Common myeloid progenitor, CD34-positive (primary cell): ENCODE measurements at regions not wholly inside any gene's neighbourhood (a gene's known extent, or its start where the extent isn't known, plus 50 kb on each side); places are given as distances from the start of the nearest gene placed in this dataset.
"Not testable (repeated sequence)": the region's sequence is repeated elsewhere in the genome, so short reads cannot be mapped to it uniquely, and the experiment has no call there.

Experiments used
- CTCF ChIA-PET: fragments of 350-600 bp; sonication (Branson Sonifier 250); formaldehyde crosslinking; loops from one replicate; lab custom pipeline; 2021; ENCODE audit warnings: antibody characterized with exemption; lab: Charles Lee
- POLR2A ChIA-PET: fragments of 350-600 bp; sonication (Branson Sonifier 250); formaldehyde crosslinking; loops from one replicate; lab custom pipeline; 2021; ENCODE audit warnings: antibody characterized with exemption; lab: Charles Lee
- DNase-seq, 3 donors: peaks; one replicate each; pipeline versions ENCODE4 v3.0.0 to v3.0.0-alpha.2; 2013
- H3K27ac ChIP-seq, 2 experiments: 1 replicate in 1 of 2; 2 replicates in 1 of 2; pipeline ENCODE4 v1.7.0; 2013; ENCODE audit warnings: inconsistent platforms in 2 of 2, low read length in 2 of 2, mild to moderate bottlenecking in 2 of 2, low read depth in 1 of 2, moderate library complexity in 1 of 2; ENCODE audit not compliant: severe bottlenecking in 2 of 2, insufficient read depth in 1 of 2, poor library complexity in 1 of 2
- H3K27me3 ChIP-seq, 5 experiments: replicated peaks in 2 of 5; 1 replicate in 3 of 5; 2 replicates in 2 of 5; pipeline versions ENCODE4 v1.6.1 to v1.7.0; 2013; ENCODE audit warnings: low read length in 4 of 5, mild to moderate bottlenecking in 2 of 5, moderate library complexity in 2 of 5, inconsistent platforms in 1 of 5; ENCODE audit not compliant: insufficient read depth in 5 of 5, control insufficient read depth in 4 of 5
- H3K36me3 ChIP-seq, 4 experiments: 1 replicate in 2 of 4; 2 replicates in 2 of 4; pipeline versions ENCODE4 v1.6.1 to v1.7.0; 2013; ENCODE audit warnings: low read length in 3 of 4, control low read depth in 1 of 4, mild to moderate bottlenecking in 1 of 4; ENCODE audit not compliant: control insufficient read depth in 4 of 4, insufficient read depth in 4 of 4
- H3K4me1 ChIP-seq, 4 experiments: 1 replicate in 3 of 4; 2 replicates in 1 of 4; pipeline versions ENCODE4 v1.6.1 to v1.7.1; 2013; ENCODE audit warnings: low read length in 3 of 4, mild to moderate bottlenecking in 3 of 4, control low read depth in 1 of 4, inconsistent platforms in 1 of 4, moderate library complexity in 1 of 4; ENCODE audit not compliant: control insufficient read depth in 4 of 4, insufficient read depth in 4 of 4; ENCODE audit errors: control extremely low read depth in 1 of 4
- H3K4me3 ChIP-seq, 7 experiments: 1 replicate in 4 of 7; 2 replicates in 3 of 7; pipeline versions ENCODE4 v1.5.1 to v1.7.0; 2013; ENCODE audit warnings: mild to moderate bottlenecking in 7 of 7, low read length in 6 of 7, moderate library complexity in 6 of 7, inconsistent platforms in 2 of 7, low read depth in 2 of 7, control low read depth in 1 of 7; ENCODE audit not compliant: insufficient read depth in 4 of 7, control insufficient read depth in 1 of 7; ENCODE audit errors: extremely low read depth in 1 of 7
- H3K9me3 ChIP-seq, 5 experiments: 1 replicate in 4 of 5; 2 replicates in 1 of 5; pipeline versions ENCODE4 v1.6.1 to v1.7.1; 2013; ENCODE audit warnings: low read length in 4 of 5, mild to moderate bottlenecking in 2 of 5, inconsistent platforms in 1 of 5, low read depth in 1 of 5, moderate library complexity in 1 of 5; ENCODE audit not compliant: control insufficient read depth in 4 of 5, insufficient read depth in 2 of 5; ENCODE audit errors: control extremely low read depth in 1 of 5
- WGBS: methylation state at CpG from one replicate; pipeline ENCODE4 v1.1.5; 2013; ENCODE audit not compliant: insufficient coverage; 5-methylcytosine and 5-hydroxymethylcytosine counted together

DNA sequence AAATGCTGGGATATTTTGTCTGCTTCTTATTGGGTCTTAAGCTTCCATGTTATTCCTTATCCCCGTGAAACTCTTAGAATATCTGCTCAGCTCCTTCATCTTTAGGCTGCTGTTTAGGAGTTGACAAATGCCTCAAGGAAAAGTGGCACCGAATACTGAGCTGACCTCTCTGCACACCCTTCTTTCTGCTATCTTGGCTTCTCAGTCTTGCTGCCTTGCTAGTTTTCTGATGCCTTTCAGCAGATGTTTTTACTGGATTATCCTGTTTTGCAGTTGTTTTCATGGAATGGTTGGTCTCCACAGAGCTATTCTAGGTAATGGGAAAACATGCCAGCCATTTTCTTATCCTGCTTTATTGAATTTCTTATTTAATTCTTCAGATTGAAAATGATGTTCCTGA lies 86.3 kb downstream of the GYPE start:
- no peak for DNase-seq
- H3K4me1 ChIP-seq: no peaks in the 10 kb centered on the region
- no peak overlapping the region for H3K27ac ChIP-seq
- ChIA-PET POLR2A (no interaction called here), CTCF (no interaction called here)
- H3K4me3 ChIP-seq: no peak overlapping the region
- no peaks in the 10 kb centered on the region for H3K9me3 ChIP-seq
- 94% methylated on average over 2 of the region's 2 CpGs for WGBS
- no peaks in the 10 kb centered on the region for H3K27me3 ChIP-seq
- H3K36me3 ChIP-seq: no peaks in the 10 kb centered on the region

GRCh38 chr4:143817866-143818265 lies 87.5 kb downstream of the GYPE start:
- WGBS: no CpG with 5 or more reads among the region's 1 CpG
- H3K36me3 ChIP-seq, H3K27ac ChIP-seq, CTCF ChIA-PET, H3K27me3 ChIP-seq, H3K4me3 ChIP-seq, H3K4me1 ChIP-seq, POLR2A ChIA-PET, H3K9me3 ChIP-seq, DNase-seq: not testable (repeated sequence)

- CTCF ChIA-PET, H3K36me3 ChIP-seq, H3K4me1 ChIP-seq, H3K27me3 ChIP-seq, H3K9me3 ChIP-seq, H3K27ac ChIP-seq, H3K4me3 ChIP-seq, DNase-seq, POLR2A ChIA-PET: not testable (repeated sequence)
These were observed 90.0 kb downstream of the GYPE start for GRCh38 chr4:143815375-143815774.

DNA sequence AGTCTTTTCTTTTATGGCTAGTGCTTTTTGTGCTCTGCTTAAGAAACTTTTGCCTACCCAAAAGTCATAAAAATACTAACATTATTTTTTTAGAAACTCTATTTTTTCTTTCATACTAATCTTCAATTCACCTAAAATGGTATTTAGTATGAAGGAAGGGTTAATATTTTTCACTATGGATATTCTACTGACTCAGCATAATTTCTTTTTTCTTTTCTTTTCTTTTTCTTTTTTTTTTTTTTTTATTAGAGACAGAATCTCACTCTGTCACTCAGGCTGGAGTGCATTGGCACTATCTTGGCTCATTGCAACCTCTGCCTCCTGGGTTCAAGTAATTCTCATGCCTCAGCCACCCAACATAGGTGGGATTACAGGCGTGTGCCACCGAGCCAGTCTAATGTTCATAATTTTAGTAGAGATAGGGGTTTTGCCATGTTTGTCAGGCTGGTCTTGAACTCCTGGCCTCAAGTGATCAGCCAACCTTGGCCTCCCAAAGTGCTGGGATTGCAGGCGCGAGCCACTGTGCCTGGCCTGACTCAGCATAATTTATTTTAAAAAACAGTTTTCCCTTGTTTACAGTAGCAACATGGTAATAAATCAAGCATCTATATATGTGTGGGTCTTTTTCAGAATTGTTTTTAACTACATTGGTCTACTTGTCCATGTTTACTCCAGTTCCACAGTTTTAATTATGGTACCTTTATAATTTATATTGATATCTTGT lies 91.8 kb downstream of the GYPE start:
- H3K4me1 ChIP-seq, CTCF ChIA-PET, DNase-seq, H3K27ac ChIP-seq, H3K27me3 ChIP-seq, H3K9me3 ChIP-seq, H3K36me3 ChIP-seq, H3K4me3 ChIP-seq, POLR2A ChIA-PET: not testable (repeated sequence)
- WGBS: no CpG with 5 or more reads among the region's 4 CpGs

- CTCF ChIA-PET, H3K27ac ChIP-seq: not testable (repeated sequence)
- WGBS: no CpG with 5 or more reads among the region's 1 CpG
These were observed 91.2 kb upstream of the FREM3 start for GRCh38 chr4:143791693-143792092.

DNA sequence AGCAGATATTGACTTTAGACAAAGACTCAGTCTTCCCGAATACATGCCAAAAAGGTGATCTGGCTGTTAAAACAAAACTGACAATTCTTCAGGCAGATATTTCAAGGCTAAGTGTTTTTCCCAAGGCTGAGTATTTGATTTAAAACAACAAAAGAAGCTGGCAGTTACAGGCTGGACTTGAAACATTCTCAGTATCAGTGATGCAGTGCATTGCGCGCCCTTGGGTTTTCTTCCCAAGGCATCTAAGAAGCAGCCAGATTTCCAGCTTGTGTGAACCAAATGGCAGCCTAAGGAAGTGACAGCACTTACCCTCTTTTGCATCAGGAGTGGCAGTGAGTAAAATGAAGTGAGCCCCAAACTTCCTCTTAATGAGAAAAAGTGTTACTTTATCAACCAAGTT lies 90.0 kb upstream of the FREM3 start:
- H3K27me3 ChIP-seq, CTCF ChIA-PET, H3K9me3 ChIP-seq, H3K36me3 ChIP-seq, POLR2A ChIA-PET, H3K27ac ChIP-seq: not testable (repeated sequence)
- peak in 1 of 3 donors; percentile 32 for DNase-seq
- H3K4me1 ChIP-seq: peaks cover 2 to 24% (median 17%) of the 10 kb centered on the region in 4 experiments
- WGBS: 64% methylated on average over 3 of the region's 3 CpGs
- peak overlapping the region in 1 of 7 experiments; percentile 13 for H3K4me3 ChIP-seq

More at GRCh38 chr4:143791693-143792092, 91.2 kb upstream of the FREM3 start:
- POLR2A ChIA-PET, H3K27me3 ChIP-seq, H3K4me3 ChIP-seq, H3K36me3 ChIP-seq, H3K9me3 ChIP-seq: not testable (repeated sequence)
- peak in 2 of 3 donors; percentile 55 to 67 for DNase-seq
- H3K4me1 ChIP-seq: peaks cover 2 to 24% (median 17%) of the 10 kb centered on the region in 4 experiments

DNA sequence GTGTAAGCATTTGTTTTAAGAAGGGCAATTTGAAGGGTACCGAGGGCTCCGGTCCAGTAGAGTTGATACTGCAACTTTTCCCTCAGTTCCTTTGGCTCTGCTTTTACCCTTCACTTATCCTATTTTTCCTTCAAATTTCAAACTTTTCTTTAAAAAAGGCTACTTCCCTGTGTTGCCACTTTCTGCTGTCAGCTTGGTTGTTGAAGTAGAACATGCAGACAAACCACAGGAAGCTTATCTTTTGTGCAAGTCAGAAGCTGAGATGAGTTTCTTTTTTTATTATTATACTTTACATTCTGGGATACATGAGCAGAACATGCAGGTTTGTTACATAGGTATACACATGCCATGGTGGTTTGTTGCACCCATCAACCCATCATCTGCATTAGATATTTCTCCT lies 89.1 kb upstream of the FREM3 start:
- Histone ChIP-seq H3K27ac (peak overlapping the region in 1 of 2 experiments; percentile 61), H3K4me1 (peaks cover 2 to 24% (median 17%) of the 10 kb centered on the region in 4 experiments)
- WGBS: 17% methylated on average over 1 of the region's 2 CpGs
- H3K9me3 ChIP-seq, H3K36me3 ChIP-seq, POLR2A ChIA-PET, CTCF ChIA-PET, H3K27me3 ChIP-seq, H3K4me3 ChIP-seq: not testable (repeated sequence)
- DNase-seq: peak in 2 of 3 donors; percentile 35 to 64
